GM18909 (cell line): ENCODE measurements at regions not wholly inside any gene's neighbourhood (a gene's known extent, or its start where the extent isn't known, plus 50 kb on each side); places are given as distances from the start of the nearest gene placed in this dataset.

Experiments
- ATAC-seq: cut with Tn5 transposase; IDR thresholded peaks from one replicate; pipeline ENCODE4 v1.9.1; 2021; ENCODE audit warnings: mild to moderate bottlenecking; ENCODE audit not compliant: unreplicated experiment, poor library complexity

DNA sequence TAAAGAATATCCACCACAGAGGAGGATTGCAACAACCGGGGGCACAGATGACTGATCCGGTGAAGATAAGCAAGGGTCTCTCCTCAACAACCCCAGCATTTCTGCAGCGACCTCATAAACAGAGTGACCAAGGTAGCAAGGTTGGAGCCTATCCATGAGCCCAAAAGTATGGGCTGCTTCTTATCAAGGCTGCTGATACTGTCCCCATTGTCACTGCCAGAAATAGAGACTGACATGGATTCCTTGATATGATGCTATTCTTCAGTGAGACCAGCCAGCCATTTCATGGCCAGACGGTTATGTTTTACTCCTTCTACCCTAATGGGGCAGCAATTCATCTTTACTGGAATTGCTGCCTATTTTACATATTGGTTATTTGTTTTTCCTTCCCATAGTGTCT is 61.9 kb upstream of the ARHGAP5 start:
- no peak for ATAC-seq

GRCh38 chr14:32017587-32017986 is 59.5 kb upstream of the ARHGAP5 start:
- no peak for ATAC-seq

- ATAC-seq, result no peak
Observed at GRCh38 chr14:32018391-32019092, 58.6 kb upstream of the ARHGAP5 start.

DNA sequence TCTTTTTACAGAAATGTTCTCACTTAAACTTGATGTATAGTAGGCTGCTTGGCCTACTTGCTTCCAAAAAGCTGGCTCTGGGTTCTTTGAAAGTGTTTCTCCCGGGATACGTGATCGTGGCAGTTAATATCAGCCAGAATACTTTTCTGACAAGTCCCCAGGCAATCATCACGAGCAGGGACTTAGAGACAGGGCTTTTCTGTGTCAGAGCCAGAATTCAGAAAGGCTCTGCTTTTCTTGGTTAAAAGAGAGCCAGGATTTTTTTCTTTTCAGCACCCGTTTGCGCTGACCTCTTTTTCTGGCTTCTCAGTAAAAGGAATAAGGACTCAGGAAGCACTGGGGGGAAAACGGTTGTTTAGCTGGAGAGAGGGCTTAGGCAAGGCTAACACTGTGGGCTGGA is 57.8 kb upstream of the ARHGAP5 start:
- no peak for ATAC-seq

GRCh38 chr14:32020882-32021281 is 56.2 kb upstream of the ARHGAP5 start:
- no peak for ATAC-seq

- no peak for ATAC-seq
Observed at GRCh38 chr14:32021341-32021740, 55.8 kb upstream of the ARHGAP5 start.

DNA sequence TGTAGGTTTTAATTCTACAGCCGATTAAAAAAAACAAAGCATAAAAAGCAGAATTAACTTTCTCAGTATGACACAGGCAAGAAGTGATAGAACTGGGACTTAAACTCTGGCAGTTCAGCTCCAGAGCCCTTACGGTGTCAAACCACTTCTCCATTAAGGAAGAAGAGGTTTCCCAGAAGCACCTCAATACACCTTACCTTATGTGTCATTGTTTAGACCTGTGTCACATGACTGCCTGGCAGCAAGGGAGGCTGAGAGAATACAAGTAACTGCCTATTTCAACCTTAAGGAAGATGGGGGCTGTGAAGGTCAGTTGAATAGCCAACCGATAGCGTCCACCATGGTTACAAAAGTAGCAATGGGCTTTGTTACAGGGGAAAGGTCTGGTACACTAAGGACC is 54.6 kb upstream of the ARHGAP5 start:
- ATAC-seq, result no peak

DNA sequence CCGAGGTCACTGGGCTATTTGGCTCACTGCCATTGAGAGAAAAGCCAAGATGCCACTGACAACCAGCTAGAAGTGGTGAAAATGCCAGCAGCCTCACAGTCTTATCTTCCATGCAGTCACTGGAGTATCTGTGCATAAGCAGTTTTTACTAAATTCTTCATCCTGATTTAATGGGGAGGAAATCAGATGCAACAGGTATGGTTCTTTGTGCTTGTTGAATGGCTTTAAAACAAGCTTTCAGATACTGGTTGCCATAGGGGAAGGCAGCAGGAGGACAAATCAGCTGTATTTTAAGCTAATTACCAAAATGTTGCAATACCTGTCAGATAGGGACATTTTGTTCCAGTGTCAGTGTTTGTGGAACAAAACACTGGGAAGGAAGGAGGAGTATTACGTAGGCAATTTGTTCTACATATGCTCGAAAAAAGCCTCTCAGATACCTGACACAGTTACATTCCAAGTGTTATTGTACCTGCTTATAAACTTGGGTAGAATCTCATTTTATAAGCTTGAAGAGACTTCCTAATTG is 54.1 kb upstream of the ARHGAP5 start:
- ATAC-seq, result no peak

DNA sequence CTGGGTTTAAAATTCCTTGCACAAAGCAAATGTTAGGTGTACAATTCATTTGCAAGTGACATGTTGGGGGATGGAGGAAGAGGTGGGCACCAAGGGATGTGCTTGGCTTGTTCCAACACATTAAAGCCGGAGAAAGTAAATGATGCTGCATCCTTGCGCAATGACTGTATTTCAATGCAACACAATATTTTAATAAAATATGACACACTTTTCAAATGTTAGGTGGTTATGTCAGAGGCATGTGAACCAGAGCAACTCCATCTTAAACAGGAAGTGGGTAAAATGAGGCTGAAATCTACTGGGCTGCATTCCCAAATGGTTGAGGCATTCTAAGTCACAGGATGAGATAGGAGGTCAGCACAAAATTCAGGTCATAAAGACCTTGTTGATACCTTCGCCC is 53.6 kb upstream of the ARHGAP5 start:
- ATAC-seq, result no peak

DNA sequence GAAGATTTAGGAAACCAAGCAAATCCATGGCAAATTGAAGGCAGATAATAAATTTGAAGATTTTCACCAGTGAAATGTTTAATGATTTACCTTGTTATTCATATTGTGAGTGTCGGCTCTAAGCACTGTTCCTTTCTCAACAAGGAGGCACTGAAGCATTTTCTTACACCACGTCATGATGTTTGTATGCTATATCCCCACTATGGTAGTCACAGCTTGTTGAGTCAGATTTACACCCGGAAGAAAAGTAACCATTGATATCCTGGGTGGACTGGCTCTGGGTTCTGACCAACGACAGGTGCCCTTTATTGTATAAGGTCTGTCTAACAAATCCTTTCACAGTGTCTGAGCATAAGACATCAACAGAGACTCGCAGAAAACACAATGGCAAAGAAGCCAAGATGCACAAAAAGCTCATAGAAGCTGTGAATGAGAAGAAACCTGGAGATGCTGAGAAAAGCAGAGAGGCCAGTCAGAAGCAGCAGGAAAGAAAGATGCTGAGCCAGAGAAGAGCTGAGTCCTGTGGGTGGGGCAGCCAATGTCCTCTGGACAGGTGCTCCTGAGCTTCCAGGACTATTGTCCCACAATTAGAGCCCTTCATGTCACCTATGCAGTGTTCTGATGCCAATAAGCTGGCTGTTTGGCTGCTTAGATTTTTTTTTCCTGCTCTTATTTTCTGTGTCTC is 49.7 kb upstream of the ARHGAP5 start:
- ATAC-seq, result no peak
